ENCODE measurements at regions not wholly inside any gene's neighbourhood (a gene's known extent, or its start where the extent isn't known, plus 50 kb on each side); places are given as distances from the start of the nearest gene placed in this dataset.

GRCh38 chr7:153473185-153473584 is 579.0 kb upstream of the DPP6 start:
- Histone ChIP-seq H3K9me3 (ENCODE audit: low read length) (no peaks in the 10 kb centered on the region), H3K4me3 (ENCODE audit: low read depth in 1 of 2, low read length in 2 of 2) (no peak overlapping the region), H3K27me3 (ENCODE audit: control insufficient read depth in 1 of 2, insufficient read depth in 2 of 2, low read length in 2 of 2) (no peaks in the 10 kb centered on the region), H3K4me1 (ENCODE audit: insufficient read depth, low read length) (peaks cover 9% of the 10 kb centered on the region), H3K9ac (ENCODE audit: low read length) (no peak overlapping the region), H3K27ac (ENCODE audit: low read depth, low read length) (no peak overlapping the region), H3K36me3 (ENCODE audit: insufficient read depth, low read length) (no peaks in the 10 kb centered on the region)

- H3K27me3 ChIP-seq (ENCODE audit: control insufficient read depth in 1 of 2, insufficient read depth in 2 of 2, low read length in 2 of 2), result no peaks in the 10 kb centered on the region
- peaks cover 9% of the 10 kb centered on the region for H3K4me1 ChIP-seq (ENCODE audit: insufficient read depth, low read length)
- no peak overlapping the region for H3K27ac ChIP-seq (ENCODE audit: low read depth, low read length)
- H3K4me3 ChIP-seq (ENCODE audit: low read depth in 1 of 2, low read length in 2 of 2), result no peak overlapping the region
- no peak overlapping the region for H3K9ac ChIP-seq (ENCODE audit: low read length)
- no peaks in the 10 kb centered on the region for H3K9me3 ChIP-seq (ENCODE audit: low read length)
- H3K36me3 ChIP-seq (ENCODE audit: insufficient read depth, low read length), result no peaks in the 10 kb centered on the region
Measured at GRCh38 chr7:153475239-153475638, 577.0 kb upstream of the DPP6 start.

GRCh38 chr7:153476166-153476565 is 576.0 kb upstream of the DPP6 start:
- Histone ChIP-seq H3K27ac (ENCODE audit: low read depth, low read length) (no peak overlapping the region), H3K9me3 (ENCODE audit: low read length) (no peaks in the 10 kb centered on the region), H3K27me3 (ENCODE audit: control insufficient read depth in 1 of 2, insufficient read depth in 2 of 2, low read length in 2 of 2) (no peaks in the 10 kb centered on the region), H3K36me3 (ENCODE audit: insufficient read depth, low read length) (no peaks in the 10 kb centered on the region), H3K4me3 (ENCODE audit: low read depth in 1 of 2, low read length in 2 of 2) (no peak overlapping the region), H3K9ac (ENCODE audit: low read length) (no peak overlapping the region), H3K4me1 (ENCODE audit: insufficient read depth, low read length) (peaks cover 9% of the 10 kb centered on the region)

GRCh38 chr7:153496257-153496656 is 555.9 kb upstream of the DPP6 start:
- Histone ChIP-seq H3K36me3 (ENCODE audit: insufficient read depth, low read length) (no peaks in the 10 kb centered on the region), H3K4me3 (ENCODE audit: low read depth in 1 of 2, low read length in 2 of 2) (no peak overlapping the region), H3K9ac (ENCODE audit: low read length) (no peak overlapping the region), H3K27ac (ENCODE audit: low read depth, low read length) (no peak overlapping the region), H3K4me1 (ENCODE audit: insufficient read depth, low read length) (peaks cover 4% of the 10 kb centered on the region), H3K9me3 (ENCODE audit: low read length) (no peaks in the 10 kb centered on the region), H3K27me3 (ENCODE audit: control insufficient read depth in 1 of 2, insufficient read depth in 2 of 2, low read length in 2 of 2) (no peaks in the 10 kb centered on the region)

GRCh38 chr7:153503093-153503492 is 549.1 kb upstream of the DPP6 start:
- Histone ChIP-seq H3K9me3 (ENCODE audit: low read length) (no peaks in the 10 kb centered on the region), H3K27me3 (ENCODE audit: control insufficient read depth in 1 of 2, insufficient read depth in 2 of 2, low read length in 2 of 2) (no peaks in the 10 kb centered on the region), H3K9ac (ENCODE audit: low read length) (no peak overlapping the region), H3K4me3 (ENCODE audit: low read depth in 1 of 2, low read length in 2 of 2) (no peak overlapping the region), H3K27ac (ENCODE audit: low read depth, low read length) (no peak overlapping the region), H3K4me1 (ENCODE audit: insufficient read depth, low read length) (peaks cover 4% of the 10 kb centered on the region), H3K36me3 (ENCODE audit: insufficient read depth, low read length) (no peaks in the 10 kb centered on the region)

GRCh38 chr7:153504288-153505075 is 547.7 kb upstream of the DPP6 start:
- H3K4me3 ChIP-seq (ENCODE audit: low read depth in 1 of 2, low read length in 2 of 2), result no peak overlapping the region
- peaks cover 4% of the 10 kb centered on the region for H3K4me1 ChIP-seq (ENCODE audit: insufficient read depth, low read length)
- no peak overlapping the region for H3K9ac ChIP-seq (ENCODE audit: low read length)
- H3K27ac ChIP-seq (ENCODE audit: low read depth, low read length), result peak overlapping the region; percentile 2
- H3K27me3 ChIP-seq (ENCODE audit: control insufficient read depth in 1 of 2, insufficient read depth in 2 of 2, low read length in 2 of 2), result no peaks in the 10 kb centered on the region
- no peaks in the 10 kb centered on the region for H3K9me3 ChIP-seq (ENCODE audit: low read length)
- no peaks in the 10 kb centered on the region for H3K36me3 ChIP-seq (ENCODE audit: insufficient read depth, low read length)

- H3K9ac ChIP-seq (ENCODE audit: low read length), result no peak overlapping the region
- no peaks in the 10 kb centered on the region for H3K36me3 ChIP-seq (ENCODE audit: insufficient read depth, low read length)
- peaks cover 9% of the 10 kb centered on the region for H3K4me1 ChIP-seq (ENCODE audit: insufficient read depth, low read length)
- no peaks in the 10 kb centered on the region for H3K27me3 ChIP-seq (ENCODE audit: control insufficient read depth in 1 of 2, insufficient read depth in 2 of 2, low read length in 2 of 2)
- no peak overlapping the region for H3K4me3 ChIP-seq (ENCODE audit: low read depth in 1 of 2, low read length in 2 of 2)
- peak overlapping the region; percentile 31 for H3K27ac ChIP-seq (ENCODE audit: low read depth, low read length)
- no peaks in the 10 kb centered on the region for H3K9me3 ChIP-seq (ENCODE audit: low read length)
Measured at GRCh38 chr7:153507885-153508284, 544.3 kb upstream of the DPP6 start.

GRCh38 chr7:153509768-153510167 is 542.4 kb upstream of the DPP6 start:
- Histone ChIP-seq H3K9me3 (ENCODE audit: low read length) (no peaks in the 10 kb centered on the region), H3K4me1 (ENCODE audit: insufficient read depth, low read length) (peaks cover 14% of the 10 kb centered on the region), H3K27ac (ENCODE audit: low read depth, low read length) (no peak overlapping the region), H3K9ac (ENCODE audit: low read length) (no peak overlapping the region), H3K4me3 (ENCODE audit: low read depth in 1 of 2, low read length in 2 of 2) (no peak overlapping the region), H3K36me3 (ENCODE audit: insufficient read depth, low read length) (no peaks in the 10 kb centered on the region), H3K27me3 (ENCODE audit: control insufficient read depth in 1 of 2, insufficient read depth in 2 of 2, low read length in 2 of 2) (no peaks in the 10 kb centered on the region)

- no peak overlapping the region for H3K9ac ChIP-seq (ENCODE audit: low read length)
- H3K27ac ChIP-seq (ENCODE audit: low read depth, low read length), result no peak overlapping the region
Measured at GRCh38 chr7:153510674-153511073, 541.5 kb upstream of the DPP6 start.

GRCh38 chr7:153514032-153514431 is 538.2 kb upstream of the DPP6 start:
- Histone ChIP-seq H3K4me1 (ENCODE audit: insufficient read depth, low read length) (peaks cover 13% of the 10 kb centered on the region), H3K27me3 (ENCODE audit: control insufficient read depth in 1 of 2, insufficient read depth in 2 of 2, low read length in 2 of 2) (no peaks in the 10 kb centered on the region), H3K4me3 (ENCODE audit: low read depth in 1 of 2, low read length in 2 of 2) (no peak overlapping the region), H3K9me3 (ENCODE audit: low read length) (no peaks in the 10 kb centered on the region), H3K9ac (ENCODE audit: low read length) (no peak overlapping the region), H3K27ac (ENCODE audit: low read depth, low read length) (peak overlapping the region; percentile 24), H3K36me3 (ENCODE audit: insufficient read depth, low read length) (no peaks in the 10 kb centered on the region)

More at GRCh38 chr7:153510674-153511073, 541.5 kb upstream of the DPP6 start:
- H3K4me1 ChIP-seq (ENCODE audit: insufficient read depth, low read length), result peaks cover 13% of the 10 kb centered on the region
- no peaks in the 10 kb centered on the region for H3K9me3 ChIP-seq (ENCODE audit: low read length)
- H3K27me3 ChIP-seq (ENCODE audit: control insufficient read depth in 1 of 2, insufficient read depth in 2 of 2, low read length in 2 of 2), result no peaks in the 10 kb centered on the region
- H3K36me3 ChIP-seq (ENCODE audit: insufficient read depth, low read length), result no peaks in the 10 kb centered on the region
- no peak overlapping the region for H3K4me3 ChIP-seq (ENCODE audit: low read depth in 1 of 2, low read length in 2 of 2)

- Histone ChIP-seq H3K9ac (ENCODE audit: low read length) (no peak overlapping the region), H3K9me3 (ENCODE audit: low read length) (no peaks in the 10 kb centered on the region), H3K27me3 (ENCODE audit: control insufficient read depth in 1 of 2, insufficient read depth in 2 of 2, low read length in 2 of 2) (no peaks in the 10 kb centered on the region), H3K4me1 (ENCODE audit: insufficient read depth, low read length) (peaks cover 13% of the 10 kb centered on the region), H3K4me3 (ENCODE audit: low read depth in 1 of 2, low read length in 2 of 2) (no peak overlapping the region), H3K27ac (ENCODE audit: low read depth, low read length) (no peak overlapping the region), H3K36me3 (ENCODE audit: insufficient read depth, low read length) (no peaks in the 10 kb centered on the region)
Measured at GRCh38 chr7:153515359-153515758, 536.8 kb upstream of the DPP6 start.
